Activated T-helper 2 cell treated with anti-CD3 and anti-CD28 coated beads, Interferon-gamma antibody, Interleukin-2, Interleukin-4, amounts not matched to agents 10 μg/mL and 5 μg/mL and 100 μg/mL, durations not matched to agents 14 hours and 24 hours and 36 hours (primary cell): ENCODE measurements at regions not wholly inside any gene's neighbourhood (a gene's known extent, or its start where the extent isn't known, plus 50 kb on each side); places are given as distances from the start of the nearest gene placed in this dataset.

ENCODE experiments used
- DNase-seq: peaks from one replicate; pipeline ENCODE4 v3.0.0; 2021; ENCODE audit warnings: low spot score
- H3K27ac Mint-ChIP-seq: one replicate; pipeline ENCODE4 v1.8.0; 2021; ENCODE audit warnings: mixed read lengths
- H3K27me3 Mint-ChIP-seq: one replicate; pipeline ENCODE4 v1.8.0; 2021; ENCODE audit warnings: low read depth, mixed read lengths
- H3K36me3 Mint-ChIP-seq: one replicate; pipeline ENCODE4 v1.8.0; 2021; ENCODE audit warnings: low read depth, mixed read lengths
- H3K4me1 Mint-ChIP-seq: one replicate; pipeline ENCODE4 v1.8.0; 2021; ENCODE audit warnings: low read depth, mixed read lengths
- H3K4me3 Mint-ChIP-seq: one replicate; pipeline ENCODE4 v1.8.0; 2021; ENCODE audit warnings: low read depth, mild to moderate bottlenecking, moderate library complexity, mixed read lengths
- H3K9me3 Mint-ChIP-seq: one replicate; pipeline ENCODE4 v1.8.0; 2021; ENCODE audit warnings: mixed read lengths
- intact Hi-C: fragments of 100-400 bp; cut with micrococcal nuclease; formaldehyde crosslinking; loops from one replicate; pipeline ENCODE4 v1.15.1; 2023

- no peak for DNase-seq
- no peak overlapping the region for H3K4me3 Mint-ChIP-seq
- H3K9me3 Mint-ChIP-seq, result no peaks in the 10 kb centered on the region
- intact Hi-C loops, result no loop called here
- H3K27ac Mint-ChIP-seq, result no peak overlapping the region
- peaks cover 3% of the 10 kb centered on the region for H3K27me3 Mint-ChIP-seq
- H3K36me3 Mint-ChIP-seq, result no peaks in the 10 kb centered on the region
- peaks cover 32% of the 10 kb centered on the region for H3K4me1 Mint-ChIP-seq
Observed at GRCh38 chr17:17411692-17412091, 65.1 kb upstream of the MED9 start.

GRCh38 chr17:17412326-17412725 is 64.5 kb upstream of the MED9 start:
- no peak for DNase-seq
- Mint-ChIP-seq H3K4me1 (peaks cover 37% of the 10 kb centered on the region), H3K9me3 (no peaks in the 10 kb centered on the region), H3K27ac (no peak overlapping the region), H3K4me3 (no peak overlapping the region), H3K27me3 (peaks cover 3% of the 10 kb centered on the region), H3K36me3 (no peaks in the 10 kb centered on the region)
- intact Hi-C loops, result no loop called here

DNA sequence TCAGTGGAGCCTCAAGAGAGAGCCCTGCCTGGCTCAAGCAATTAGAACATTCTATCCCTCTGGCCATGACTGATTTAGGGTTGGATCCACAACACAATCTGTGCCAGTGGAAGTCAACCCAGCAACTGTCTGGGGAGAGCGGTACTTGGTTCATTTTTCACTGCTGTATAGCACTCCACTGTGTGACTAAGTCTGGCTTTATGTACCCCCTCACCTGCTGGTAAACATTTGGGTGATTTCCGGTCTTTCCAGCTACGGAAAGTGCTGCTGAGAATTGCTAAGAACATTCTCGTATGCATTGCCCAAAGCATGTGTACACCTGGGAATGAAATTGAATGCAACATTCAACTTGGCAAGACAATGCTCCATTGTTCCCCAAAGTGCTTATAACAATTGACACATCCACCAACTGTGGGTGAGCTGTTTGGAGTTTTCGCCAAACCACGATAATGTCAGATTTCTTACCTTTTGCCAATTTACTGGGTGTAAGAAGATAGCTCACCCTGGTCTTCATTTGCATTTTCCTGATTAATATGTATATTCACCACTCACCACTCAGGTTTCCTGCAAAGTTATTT is 63.5 kb upstream of the MED9 start:
- Mint-ChIP-seq H3K9me3 (no peaks in the 10 kb centered on the region), H3K4me3 (no peak overlapping the region), H3K4me1 (peaks cover 33% of the 10 kb centered on the region), H3K27me3 (peaks cover 3% of the 10 kb centered on the region), H3K27ac (no peak overlapping the region), H3K36me3 (no peaks in the 10 kb centered on the region)
- DNase-seq, result no peak
- intact Hi-C loops, result no loop called here

GRCh38 chr17:17413821-17414220 is 63.0 kb upstream of the MED9 start:
- H3K4me3 Mint-ChIP-seq, result no peak overlapping the region
- H3K36me3 Mint-ChIP-seq, result no peaks in the 10 kb centered on the region
- no peak overlapping the region for H3K27ac Mint-ChIP-seq
- peaks cover 3% of the 10 kb centered on the region for H3K27me3 Mint-ChIP-seq
- no peak for DNase-seq
- H3K4me1 Mint-ChIP-seq, result peaks cover 27% of the 10 kb centered on the region
- no peaks in the 10 kb centered on the region for H3K9me3 Mint-ChIP-seq
- intact Hi-C loops, result no loop called here

DNA sequence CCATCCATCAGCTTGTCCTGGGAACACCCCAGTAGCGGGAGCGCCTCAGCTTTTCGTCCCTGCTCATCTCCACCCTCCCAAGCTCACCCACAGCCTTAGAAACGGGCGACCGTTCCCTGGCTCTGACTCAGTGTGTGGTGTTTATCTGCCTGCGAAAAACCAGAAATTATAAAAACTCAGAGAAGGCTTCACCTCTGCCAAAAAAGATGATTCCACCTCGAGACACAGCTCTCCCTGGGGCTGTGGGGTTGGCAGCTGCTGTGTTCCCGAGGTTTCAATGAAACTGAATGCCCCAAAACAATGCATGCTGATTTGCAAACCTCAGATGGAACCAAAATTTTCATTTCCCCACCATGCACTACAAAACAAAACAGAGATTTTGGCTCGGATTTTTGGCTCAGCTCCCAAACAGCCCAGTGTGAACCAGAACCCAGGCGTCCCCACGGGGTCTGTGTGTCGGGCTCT is 62.4 kb upstream of the MED9 start:
- Mint-ChIP-seq H3K4me1 (peaks cover 25% of the 10 kb centered on the region), H3K27me3 (peaks cover 3% of the 10 kb centered on the region), H3K4me3 (no peak overlapping the region), H3K36me3 (no peaks in the 10 kb centered on the region), H3K27ac (no peak overlapping the region), H3K9me3 (no peaks in the 10 kb centered on the region)
- no peak for DNase-seq
- intact Hi-C loops, result no loop called here

DNA sequence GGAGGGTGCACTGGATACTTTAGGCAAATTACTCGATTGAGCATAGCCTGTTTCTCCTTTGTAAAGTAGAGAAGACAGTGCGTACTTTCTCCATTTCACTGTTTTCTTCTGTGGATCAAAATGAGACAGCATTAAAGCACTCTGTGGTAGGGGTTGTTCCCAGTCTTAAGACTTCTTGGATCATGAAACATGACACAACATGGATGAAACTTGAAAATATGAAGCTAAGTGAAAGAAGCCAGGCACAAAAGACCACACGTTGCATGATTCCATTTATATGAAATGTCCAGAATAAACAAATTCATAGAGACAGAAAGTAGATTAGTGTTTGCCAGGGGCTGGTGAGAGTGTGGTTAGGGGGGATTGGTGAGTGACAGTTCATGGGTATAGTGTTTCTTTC is 61.8 kb upstream of the MED9 start:
- Mint-ChIP-seq H3K4me3 (no peak overlapping the region), H3K27me3 (no peaks in the 10 kb centered on the region), H3K36me3 (no peaks in the 10 kb centered on the region), H3K27ac (no peak overlapping the region), H3K4me1 (peaks cover 22% of the 10 kb centered on the region), H3K9me3 (no peaks in the 10 kb centered on the region)
- DNase-seq, result no peak
- intact Hi-C loops, result no loop called here

GRCh38 chr17:17416007-17416399 is 60.8 kb upstream of the MED9 start:
- no peaks in the 10 kb centered on the region for H3K9me3 Mint-ChIP-seq
- intact Hi-C loops, result no loop called here
- H3K4me1 Mint-ChIP-seq, result peaks cover 22% of the 10 kb centered on the region
- H3K36me3 Mint-ChIP-seq, result no peaks in the 10 kb centered on the region
- H3K27ac Mint-ChIP-seq, result no peak overlapping the region
- DNase-seq, result no peak
- H3K27me3 Mint-ChIP-seq, result no peaks in the 10 kb centered on the region
- H3K4me3 Mint-ChIP-seq, result no peak overlapping the region

DNA sequence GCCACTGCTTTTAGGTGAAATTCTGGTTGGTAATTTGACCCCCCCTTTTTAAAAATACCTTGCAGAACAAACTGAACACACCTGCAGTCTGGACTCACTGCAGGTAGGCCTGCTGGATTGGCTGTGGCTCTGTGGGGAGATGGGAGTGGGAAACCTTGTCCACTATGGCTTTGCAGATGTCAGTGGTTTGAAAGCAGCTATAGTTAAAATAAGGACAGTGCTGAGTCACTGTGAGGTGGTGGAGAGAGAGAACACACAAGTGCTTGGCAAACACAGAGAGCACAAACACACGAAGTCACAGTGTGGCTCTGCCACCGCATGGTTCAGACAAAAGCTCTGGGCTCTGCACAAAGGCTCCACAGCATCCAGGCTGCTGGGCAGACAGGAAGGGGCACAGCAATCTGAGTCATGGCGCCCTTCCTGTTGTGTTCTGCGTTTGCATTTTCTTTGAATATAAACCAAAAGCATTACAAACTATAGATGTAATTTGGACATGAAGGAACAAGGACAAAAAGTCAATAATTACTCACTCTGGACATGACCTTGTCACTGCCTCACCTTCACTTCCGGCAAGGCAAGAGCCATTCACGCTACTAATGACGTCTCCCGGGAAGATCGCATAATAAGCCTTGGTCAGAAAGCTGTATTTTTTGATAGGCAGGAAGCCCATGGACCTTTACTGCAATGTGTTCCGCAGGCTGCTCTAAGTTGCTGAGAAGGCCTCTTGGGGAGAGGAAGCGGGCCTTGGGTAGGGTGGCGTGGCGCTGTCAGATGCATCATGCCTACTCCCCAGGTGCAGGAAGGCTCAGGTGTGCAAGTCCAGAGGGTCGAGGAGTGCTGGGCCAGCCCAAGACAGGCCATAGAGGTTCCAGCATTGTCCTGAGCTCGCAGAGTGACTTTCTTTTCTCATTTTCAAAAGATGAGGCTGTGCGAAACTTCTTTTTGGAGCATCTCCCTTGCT is 60.1 kb upstream of the MED9 start:
- intact Hi-C loops, result no loop called here
- Mint-ChIP-seq H3K4me3 (no peak overlapping the region), H3K9me3 (no peaks in the 10 kb centered on the region), H3K4me1 (peaks cover 20% of the 10 kb centered on the region), H3K36me3 (no peaks in the 10 kb centered on the region), H3K27me3 (no peaks in the 10 kb centered on the region), H3K27ac (peak overlapping the region; percentile 39)
- no peak for DNase-seq

- intact Hi-C loops, result no loop called here
- Mint-ChIP-seq H3K27me3 (no peaks in the 10 kb centered on the region), H3K27ac (no peak overlapping the region), H3K4me1 (peaks cover 17% of the 10 kb centered on the region), H3K4me3 (no peak overlapping the region), H3K9me3 (no peaks in the 10 kb centered on the region), H3K36me3 (no peaks in the 10 kb centered on the region)
- no peak for DNase-seq
Observed at GRCh38 chr17:17417718-17418181, 59.0 kb upstream of the MED9 start.

DNA sequence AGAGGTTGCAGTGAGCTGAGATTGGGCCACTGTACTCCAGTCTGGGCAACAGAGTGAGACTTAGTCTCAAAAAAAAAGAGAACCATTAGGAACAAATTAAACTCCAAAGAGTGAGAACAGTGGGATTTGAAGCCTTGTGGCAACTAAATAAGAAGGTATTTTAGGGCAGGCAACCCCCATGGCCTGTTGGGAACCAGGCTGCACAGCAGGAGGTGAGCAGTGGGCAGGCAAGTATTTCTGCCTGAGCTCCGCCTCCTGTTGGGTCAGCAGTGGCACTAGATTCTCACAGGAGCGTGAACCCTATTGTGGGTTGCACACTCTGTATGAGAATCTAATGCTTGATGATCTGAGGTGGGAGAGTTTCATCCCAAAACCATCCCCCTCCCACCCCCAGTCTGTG is 57.6 kb upstream of the MED9 start:
- H3K27ac Mint-ChIP-seq, result no peak overlapping the region
- intact Hi-C loops, result no loop called here
- no peaks in the 10 kb centered on the region for H3K9me3 Mint-ChIP-seq
- peaks cover 13% of the 10 kb centered on the region for H3K4me1 Mint-ChIP-seq
- no peaks in the 10 kb centered on the region for H3K36me3 Mint-ChIP-seq
- no peak overlapping the region for H3K4me3 Mint-ChIP-seq
- no peaks in the 10 kb centered on the region for H3K27me3 Mint-ChIP-seq
- DNase-seq, result no peak

DNA sequence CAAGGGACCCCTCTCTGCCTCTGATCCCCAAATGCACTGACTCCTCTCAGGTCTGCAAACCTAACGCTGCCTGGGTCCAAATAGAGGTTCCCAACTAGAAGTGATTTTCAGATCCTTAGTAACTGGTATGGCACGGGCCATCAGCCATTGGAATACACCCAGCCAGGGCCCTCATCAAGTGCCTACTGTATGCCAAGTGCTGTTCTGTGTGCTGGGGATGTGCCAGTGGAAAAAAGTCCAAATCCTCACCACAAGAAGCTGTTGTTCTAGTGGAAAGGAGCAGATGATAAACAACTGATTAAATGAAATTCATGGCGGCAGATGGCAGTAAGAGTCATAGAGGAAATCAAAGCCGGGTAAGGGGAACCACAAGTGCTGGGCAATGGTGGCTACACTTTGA is 57.2 kb upstream of the MED9 start:
- Mint-ChIP-seq H3K4me3 (no peak overlapping the region), H3K27ac (no peak overlapping the region), H3K4me1 (peaks cover 13% of the 10 kb centered on the region), H3K9me3 (no peaks in the 10 kb centered on the region), H3K27me3 (no peaks in the 10 kb centered on the region), H3K36me3 (no peaks in the 10 kb centered on the region)
- DNase-seq, result no peak
- intact Hi-C loops, result no loop called here

DNA sequence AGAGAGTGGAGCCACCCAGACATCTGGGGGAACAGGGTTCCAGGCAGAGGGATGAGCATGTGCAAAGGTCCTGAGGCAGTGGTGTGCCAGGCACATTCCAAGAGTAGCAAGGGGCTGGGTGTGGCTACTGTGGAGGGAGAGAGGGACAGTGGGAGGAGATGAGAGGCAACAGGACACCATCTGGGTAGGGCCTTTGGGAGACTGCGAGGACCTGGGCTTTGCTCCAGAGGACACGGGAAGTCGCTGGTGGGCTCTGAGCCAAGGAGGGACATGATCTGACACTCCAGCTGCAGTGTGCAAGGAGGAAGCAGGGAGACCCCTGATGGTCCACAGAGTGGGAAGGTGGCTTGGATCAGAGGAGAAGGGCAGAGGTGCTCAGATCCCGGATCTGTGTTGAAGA is 56.7 kb upstream of the MED9 start:
- no peak overlapping the region for H3K27ac Mint-ChIP-seq
- intact Hi-C loops, result no loop called here
- H3K27me3 Mint-ChIP-seq, result no peaks in the 10 kb centered on the region
- no peak for DNase-seq
- peaks cover 13% of the 10 kb centered on the region for H3K4me1 Mint-ChIP-seq
- H3K9me3 Mint-ChIP-seq, result no peaks in the 10 kb centered on the region
- no peaks in the 10 kb centered on the region for H3K36me3 Mint-ChIP-seq
- H3K4me3 Mint-ChIP-seq, result no peak overlapping the region

- Mint-ChIP-seq H3K9me3 (no peaks in the 10 kb centered on the region), H3K27ac (no peak overlapping the region), H3K4me3 (no peak overlapping the region), H3K36me3 (no peaks in the 10 kb centered on the region), H3K4me1 (peaks cover 13% of the 10 kb centered on the region), H3K27me3 (no peaks in the 10 kb centered on the region)
- intact Hi-C loops, result no loop called here
- no peak for DNase-seq
Observed at GRCh38 chr17:17420561-17421269, 56.1 kb upstream of the MED9 start.
